OCI-LY7 (cell line): ENCODE measurements at regions not wholly inside any gene's neighbourhood (a gene's known extent, or its start where the extent isn't known, plus 50 kb on each side); places are given as distances from the start of the nearest gene placed in this dataset.

Experiments
- BruUV-seq: library from RNA; stranded (reverse); fragments of 400-500 nt; replicated peaks from 2 replicates; lab custom pipeline; 2021; lab: Mats Ljungman, UMichigan
- CTCF ChIA-PET: fragments of 300-600 bp; sonication (Branson Sonifier 250); formaldehyde crosslinking; loops from one replicate; lab custom pipeline; 2022; ENCODE audit warnings: antibody characterized with exemption; ENCODE audit not compliant: unreplicated experiment; lab: Charles Lee
- POLR2A ChIA-PET: fragments of 300-600 bp; sonication (Branson Sonifier 250); formaldehyde crosslinking; loops from one replicate; lab custom pipeline; 2022; ENCODE audit warnings: antibody characterized with exemption; lab: Charles Lee
- DNase-seq: peaks from one replicate; pipeline ENCODE4 v3.0.0-alpha.2; 2015; ENCODE audit warnings: low spot score
- H2AFZ ChIP-seq: fragments of 200-600 bp; sonication (generic), shearing (Covaris generic); 2 replicates; pipeline ENCODE4 v1.6.1; 2014; ENCODE audit warnings: mild to moderate bottlenecking, antibody characterized with exemption, low read length, moderate library complexity
- H3K27ac ChIP-seq: fragments of 200-600 bp; sonication (generic); 2 replicates; pipeline ENCODE4 v1.5.1; 2014; ENCODE audit warnings: mixed run types, low read depth, mild to moderate bottlenecking, moderate library complexity, low read length, inconsistent platforms; ENCODE audit not compliant: poor library complexity, severe bottlenecking
- H3K36me3 ChIP-seq: fragments of 200-600 bp; sonication (generic); 2 replicates; pipeline ENCODE4 v1.6.1; 2014; ENCODE audit warnings: mild to moderate bottlenecking, antibody characterized with exemption, low read length, moderate library complexity, mixed read lengths; ENCODE audit not compliant: insufficient read depth
- H3K4me1 ChIP-seq: fragments of 200-600 bp; sonication (generic); 2 replicates; pipeline ENCODE4 v1.5.1; 2014; ENCODE audit warnings: mild to moderate bottlenecking, low read length; ENCODE audit not compliant: insufficient read depth, poor library complexity, severe bottlenecking
- H3K4me2 ChIP-seq: fragments of 200-600 bp; sonication (generic); 2 replicates; pipeline ENCODE4 v1.6.1; 2014; ENCODE audit warnings: mild to moderate bottlenecking, low read length
- H3K4me3 ChIP-seq: fragments of 200-600 bp; sonication (generic); 2 replicates; pipeline ENCODE4 v1.5.1; 2014; ENCODE audit warnings: mild to moderate bottlenecking, low read depth, low read length; ENCODE audit not compliant: poor library complexity, severe bottlenecking
- H3K79me2 ChIP-seq: fragments of 200-600 bp; sonication (generic); 2 replicates; pipeline ENCODE4 v1.6.1; 2016; ENCODE audit warnings: low read depth, mild to moderate bottlenecking, low read length, moderate library complexity, mixed read lengths; ENCODE audit not compliant: insufficient read depth
- H3K9me2 ChIP-seq: fragments of 200-600 bp; sonication (generic); 2 replicates; pipeline ENCODE4 v1.6.1; 2016; ENCODE audit warnings: mild to moderate bottlenecking, low read length, mixed read lengths; ENCODE audit not compliant: insufficient read depth
- H3K9me3 ChIP-seq: fragments of 200-600 bp; sonication (generic); 2 replicates; pipeline ENCODE4 v1.6.1; 2014; ENCODE audit warnings: mild to moderate bottlenecking, mixed run types, low read length, mixed read lengths
- H4K20me1 ChIP-seq: fragments of 200-600 bp; sonication (generic); 2 replicates; pipeline ENCODE4 v1.6.1; 2014; ENCODE audit warnings: mild to moderate bottlenecking, antibody characterized with exemption, low read length, moderate library complexity, mixed read lengths; ENCODE audit not compliant: insufficient read depth
- EZH2phosphoT487 ChIP-seq: fragments of 200-600 bp; sonication (generic); IDR thresholded peaks from 2 replicates; pipeline ENCODE4 v1.6.1; 2018; ENCODE audit warnings: low read depth, borderline replicate concordance, mild to moderate bottlenecking, mixed run types, antibody characterized with exemption, low read length, moderate library complexity, mixed read lengths
- intact Hi-C: fragments of 100-400 bp; cut with micrococcal nuclease; formaldehyde crosslinking; loops from one replicate; pipeline ENCODE4 v1.10.0; 2022; ENCODE audit not compliant: unreplicated experiment
- TF ChIP-seq, protein P1 (sequence below): fragments of 200-600 bp; sonication (generic); conservative IDR thresholded peaks from 2 replicates; pipeline ENCODE4 v1.5.1; 2014; ENCODE audit warnings: mild to moderate bottlenecking, antibody characterized with exemption, low read length, moderate library complexity, mixed read lengths

DNA sequence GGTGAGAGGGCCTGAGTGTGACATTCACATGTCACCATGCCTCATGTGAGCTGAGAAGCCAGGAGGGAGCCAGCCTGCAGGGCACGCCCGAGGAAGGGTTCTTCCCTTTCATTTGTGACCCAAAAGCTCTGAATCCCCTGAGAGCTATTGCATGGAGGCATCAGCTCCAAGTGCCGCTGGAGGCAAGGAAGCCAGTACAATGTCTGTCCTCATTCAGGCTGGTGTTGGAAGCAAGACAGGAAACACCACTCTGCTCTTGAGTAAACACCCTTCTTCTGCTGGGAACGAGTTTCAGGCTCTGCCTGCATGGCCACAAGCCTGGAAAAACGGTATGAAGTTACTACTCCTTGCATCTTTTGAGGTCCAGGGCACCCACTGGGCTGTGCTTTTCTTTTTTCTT lies 83.8 kb upstream of the LARGE1 start:
- Histone ChIP-seq H3K9me2 (no peaks in the 10 kb centered on the region), H2AFZ (no peak overlapping the region), H3K9me3 (no peaks in the 10 kb centered on the region), H3K36me3 (no peaks in the 10 kb centered on the region), H3K4me3 (no peak overlapping the region), H3K4me2 (no peak overlapping the region), H3K79me2 (no peaks in the 10 kb centered on the region), H4K20me1 (no peaks in the 10 kb centered on the region), H3K4me1 (no peaks in the 10 kb centered on the region), H3K27ac (no peak overlapping the region)
- TF ChIP-seq EZH2phosphoT487, result no peak
- TF ChIP-seq, protein P1, sequence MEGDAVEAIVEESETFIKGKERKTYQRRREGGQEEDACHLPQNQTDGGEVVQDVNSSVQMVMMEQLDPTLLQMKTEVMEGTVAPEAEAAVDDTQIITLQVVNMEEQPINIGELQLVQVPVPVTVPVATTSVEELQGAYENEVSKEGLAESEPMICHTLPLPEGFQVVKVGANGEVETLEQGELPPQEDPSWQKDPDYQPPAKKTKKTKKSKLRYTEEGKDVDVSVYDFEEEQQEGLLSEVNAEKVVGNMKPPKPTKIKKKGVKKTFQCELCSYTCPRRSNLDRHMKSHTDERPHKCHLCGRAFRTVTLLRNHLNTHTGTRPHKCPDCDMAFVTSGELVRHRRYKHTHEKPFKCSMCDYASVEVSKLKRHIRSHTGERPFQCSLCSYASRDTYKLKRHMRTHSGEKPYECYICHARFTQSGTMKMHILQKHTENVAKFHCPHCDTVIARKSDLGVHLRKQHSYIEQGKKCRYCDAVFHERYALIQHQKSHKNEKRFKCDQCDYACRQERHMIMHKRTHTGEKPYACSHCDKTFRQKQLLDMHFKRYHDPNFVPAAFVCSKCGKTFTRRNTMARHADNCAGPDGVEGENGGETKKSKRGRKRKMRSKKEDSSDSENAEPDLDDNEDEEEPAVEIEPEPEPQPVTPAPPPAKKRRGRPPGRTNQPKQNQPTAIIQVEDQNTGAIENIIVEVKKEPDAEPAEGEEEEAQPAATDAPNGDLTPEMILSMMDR, result no peak
- POLR2A ChIA-PET, result interaction anchor here (1.0 kb wide), 1 partner anchor 47 kb away, joined by 3 read pairs; no protein-coding TSS in a partner anchor
- intact Hi-C loops, result loop anchor here (10.0 kb wide), 1 partner anchor 71 kb away; no protein-coding TSS in a partner anchor
- BruUV-seq, result no TSS peak
- CTCF ChIA-PET, result no interaction called here
- DNase-seq, result no peak

- Histone ChIP-seq H3K4me1 (no peaks in the 10 kb centered on the region), H4K20me1 (no peaks in the 10 kb centered on the region), H3K79me2 (no peaks in the 10 kb centered on the region), H3K4me2 (no peak overlapping the region), H3K9me2 (no peaks in the 10 kb centered on the region), H3K27ac (no peak overlapping the region), H3K9me3 (no peaks in the 10 kb centered on the region), H3K36me3 (no peaks in the 10 kb centered on the region), H3K4me3 (no peak overlapping the region), H2AFZ (no peak overlapping the region)
- CTCF ChIA-PET, result no interaction called here
- no peak for DNase-seq
- intact Hi-C loops, result no loop called here
- POLR2A ChIA-PET, result no interaction called here
- no TSS peak for BruUV-seq
- TF ChIP-seq, protein P1, result no peak
- TF ChIP-seq EZH2phosphoT487, result no peak
Measured at GRCh38 chr22:34010259-34010658, 90.0 kb upstream of the LARGE1 start.

DNA sequence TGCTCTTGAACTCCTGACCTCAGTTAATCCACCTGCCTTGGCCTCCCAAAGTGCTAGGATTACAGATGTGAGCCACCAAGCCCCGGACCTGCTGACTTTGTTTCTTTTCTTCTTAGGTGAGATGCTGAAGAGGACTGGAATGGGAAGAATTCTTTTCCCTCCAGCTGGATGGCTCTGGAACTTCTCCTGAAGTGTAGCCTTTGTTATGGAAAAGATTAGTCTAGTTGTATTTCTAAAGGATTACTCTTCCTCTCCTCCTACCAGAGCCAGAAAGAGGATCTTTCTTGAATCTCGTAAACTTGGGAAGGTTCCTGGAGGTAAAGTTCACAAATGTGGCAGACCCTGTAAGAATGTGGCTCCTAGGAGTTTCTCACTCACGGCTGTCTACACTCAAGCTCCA lies 95.4 kb upstream of the LARGE1 start:
- TF ChIP-seq EZH2phosphoT487, result no peak
- TF ChIP-seq, protein P1, result no peak
- CTCF ChIA-PET, result no interaction called here
- POLR2A ChIA-PET, result no interaction called here

More for the DNA sequence above, 95.4 kb upstream of the LARGE1 start:
- Histone ChIP-seq H3K9me3 (no peaks in the 10 kb centered on the region), H2AFZ (no peak overlapping the region), H3K36me3 (no peaks in the 10 kb centered on the region), H3K4me1 (no peaks in the 10 kb centered on the region), H3K27ac (no peak overlapping the region), H3K9me2 (no peaks in the 10 kb centered on the region), H3K4me3 (no peak overlapping the region), H4K20me1 (no peaks in the 10 kb centered on the region), H3K79me2 (no peaks in the 10 kb centered on the region), H3K4me2 (no peak overlapping the region)
- DNase-seq, result no peak
- intact Hi-C loops, result no loop called here
- BruUV-seq, result no TSS peak
